ENCODE measurements at regions not wholly inside any gene's neighbourhood (a gene's known extent, or its start where the extent isn't known, plus 50 kb on each side); places are given as distances from the start of the nearest gene placed in this dataset.

GRCh38 chr14:59117754-59118528 is 70.5 kb upstream of the DAAM1 start:
- TF ChIP-seq, protein P1, sequence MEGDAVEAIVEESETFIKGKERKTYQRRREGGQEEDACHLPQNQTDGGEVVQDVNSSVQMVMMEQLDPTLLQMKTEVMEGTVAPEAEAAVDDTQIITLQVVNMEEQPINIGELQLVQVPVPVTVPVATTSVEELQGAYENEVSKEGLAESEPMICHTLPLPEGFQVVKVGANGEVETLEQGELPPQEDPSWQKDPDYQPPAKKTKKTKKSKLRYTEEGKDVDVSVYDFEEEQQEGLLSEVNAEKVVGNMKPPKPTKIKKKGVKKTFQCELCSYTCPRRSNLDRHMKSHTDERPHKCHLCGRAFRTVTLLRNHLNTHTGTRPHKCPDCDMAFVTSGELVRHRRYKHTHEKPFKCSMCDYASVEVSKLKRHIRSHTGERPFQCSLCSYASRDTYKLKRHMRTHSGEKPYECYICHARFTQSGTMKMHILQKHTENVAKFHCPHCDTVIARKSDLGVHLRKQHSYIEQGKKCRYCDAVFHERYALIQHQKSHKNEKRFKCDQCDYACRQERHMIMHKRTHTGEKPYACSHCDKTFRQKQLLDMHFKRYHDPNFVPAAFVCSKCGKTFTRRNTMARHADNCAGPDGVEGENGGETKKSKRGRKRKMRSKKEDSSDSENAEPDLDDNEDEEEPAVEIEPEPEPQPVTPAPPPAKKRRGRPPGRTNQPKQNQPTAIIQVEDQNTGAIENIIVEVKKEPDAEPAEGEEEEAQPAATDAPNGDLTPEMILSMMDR (IDR thresholded peaks at IDR 0.05) = no peak
- TF ChIP-seq, protein P2, sequence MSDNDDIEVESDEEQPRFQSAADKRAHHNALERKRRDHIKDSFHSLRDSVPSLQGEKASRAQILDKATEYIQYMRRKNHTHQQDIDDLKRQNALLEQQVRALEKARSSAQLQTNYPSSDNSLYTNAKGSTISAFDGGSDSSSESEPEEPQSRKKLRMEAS (IDR thresholded peaks at IDR 0.05; ENCODE audit: low read depth) = no peak
- TF ChIP-seq USF2 (IDR thresholded peaks at IDR 0.05; ENCODE audit: borderline replicate concordance, low read depth, low read length) = no peak
- no peak for TF ChIP-seq YY1 (IDR thresholded peaks at IDR 0.05; ENCODE audit: low read depth)
- no peak for TF ChIP-seq GABPA (IDR thresholded peaks at IDR 0.05; ENCODE audit: low read depth)
- TF ChIP-seq SIN3A (IDR thresholded peaks at IDR 0.05; ENCODE audit: borderline replicate concordance, low read depth, low read length) = no peak
- TF ChIP-seq JUND (IDR thresholded peaks at IDR 0.05) = no peak
- TF ChIP-seq POLR2AphosphoS5 (IDR thresholded peaks at IDR 0.05; ENCODE audit: low read depth, low read length) = no peak
- no peak for TF ChIP-seq RFX5 (IDR thresholded peaks at IDR 0.05; ENCODE audit: low read length)
- TF ChIP-seq FOXJ3 (CRISPR knock-in tag; IDR thresholded peaks at IDR 0.05) = no peak
